ENCODE measurements at regions not wholly inside any gene's neighbourhood (a gene's known extent, or its start where the extent isn't known, plus 50 kb on each side); places are given as distances from the start of the nearest gene placed in this dataset.
A peak's percentile ranks its signal among the peaks of the same experiment; 100 is the strongest.

DNA sequence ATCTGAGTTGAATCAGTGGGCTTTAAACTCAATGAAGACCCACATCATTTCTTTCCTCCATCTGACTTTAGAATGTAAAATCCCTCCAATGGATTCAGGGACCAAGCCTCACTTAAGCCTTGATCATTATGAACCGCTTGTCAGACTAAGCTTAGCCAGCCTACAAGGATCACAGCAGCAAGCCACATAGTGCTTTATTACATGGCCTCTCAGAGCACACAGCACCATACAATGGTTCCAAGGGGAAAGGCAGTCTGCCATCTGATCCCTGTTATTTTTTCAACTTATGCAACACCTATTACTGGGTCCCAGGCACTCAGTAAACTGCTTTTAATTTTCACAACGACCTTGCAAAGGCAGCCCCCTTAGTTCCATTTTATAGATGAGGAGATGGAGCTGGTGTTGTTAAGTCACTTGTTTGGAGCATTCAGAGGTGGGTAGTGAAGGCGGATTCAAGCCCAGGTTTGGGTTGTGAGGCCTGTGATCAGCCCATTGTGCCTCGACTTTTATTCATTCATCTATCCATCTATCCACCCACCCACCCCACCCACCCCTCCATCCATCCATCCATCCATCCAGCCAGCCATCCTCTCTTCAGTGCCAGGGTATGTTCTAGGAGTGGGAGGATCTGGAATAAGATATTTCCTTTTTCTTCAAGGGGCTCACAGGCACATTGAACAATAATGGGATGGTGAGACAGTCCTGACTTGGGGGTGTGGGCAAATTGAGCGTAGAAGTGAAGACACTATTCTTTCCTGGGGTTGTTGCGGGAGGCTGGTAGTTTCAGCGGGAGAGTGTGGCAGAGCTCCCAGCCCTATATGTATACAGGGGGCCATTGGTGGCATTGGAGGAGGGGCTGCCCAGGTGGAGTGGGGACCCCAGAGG, 141.2 kb downstream of the MYCN start:
- Histone ChIP-seq H3K79me2 (ENCODE audit: insufficient read depth, low read length) (no peaks in the 10 kb centered on the region), H3K4ac (ENCODE audit: low read depth, low read length) (no peak overlapping the region), H3K18ac (ENCODE audit: insufficient read length, low read depth, low read length) (no peak overlapping the region), H3K79me1 (ENCODE audit: insufficient read depth, low read depth, low read length, poor library complexity, severe bottlenecking) (no peaks in the 10 kb centered on the region), H3K9me3 (ENCODE audit: control insufficient read depth, low read depth, low read length) (no peaks in the 10 kb centered on the region), H2BK20ac (ENCODE audit: low read depth, low read length, poor library complexity, severe bottlenecking) (no peak overlapping the region), H2AK5ac (ENCODE audit: insufficient read length, low read length) (no peak overlapping the region), H3T11ph (ENCODE audit: low read length) (no peak overlapping the region), H2BK5ac (ENCODE audit: insufficient read length, low read length) (no peak overlapping the region), H3K9ac (ENCODE audit: extremely low read depth, insufficient read length, low read length) (no peak overlapping the region), H3K4me1 (ENCODE audit: insufficient read depth, low read length) (peaks cover 9% of the 10 kb centered on the region; the same call in 1 of the 2 replicates), H3K27me3 (ENCODE audit: insufficient read depth, low read length) (no peaks in the 10 kb centered on the region), H2AFZ (ENCODE audit: low read length) (no peak overlapping the region), H2BK15ac (ENCODE audit: low read depth, low read length) (no peak overlapping the region), H4K91ac (ENCODE audit: insufficient read length, low read depth, low read length) (no peak overlapping the region), H3K23ac (ENCODE audit: insufficient read length, low read depth, low read length) (no peak overlapping the region), H4K5ac (ENCODE audit: insufficient read length, low read depth, low read length) (no peak overlapping the region), H4K20me1 (ENCODE audit: control insufficient read depth, insufficient read depth, insufficient read length) (no peaks in the 10 kb centered on the region), H3K56ac (ENCODE audit: insufficient read length, low read depth, low read length) (no peak overlapping the region), H4K8ac (replicated peaks; ENCODE audit: insufficient read length, low read depth, low read length) (no peak overlapping the region), H3K27ac (ENCODE audit: insufficient read length, low read depth, low read length) (no peak overlapping the region), H2BK120ac (ENCODE audit: low read depth, low read length, poor library complexity, severe bottlenecking) (no peak overlapping the region), H3K4me2 (ENCODE audit: insufficient read depth, insufficient read length, low read length) (no peak overlapping the region), H3K14ac (ENCODE audit: insufficient read depth, low read length) (no peak overlapping the region), H2BK12ac (ENCODE audit: insufficient read length, low read depth, low read length) (no peak overlapping the region), H3K23me2 (ENCODE audit: insufficient read length, low read depth, low read length, poor library complexity, severe bottlenecking) (no peaks in the 10 kb centered on the region)
- peak overlapping the region in 1 of 3 experiments; percentile 11; a peak in 2 of 7 replicates for H3K27ac Mint-ChIP-seq
- peaks cover 6% of the 10 kb centered on the region for H3K27me3 Mint-ChIP-seq (ENCODE audit: low read depth)
- H3K9me3 Mint-ChIP-seq, result no peaks in the 10 kb centered on the region; a peak in 1 of 5 replicates
- no CpG with 5 or more reads among the region's 7 CpGs for whole genome bisulfite sequencing (ENCODE audit: extremely low coverage, insufficient read length, low lambda C conversion rate)
- TF ChIP-seq, protein P1, sequence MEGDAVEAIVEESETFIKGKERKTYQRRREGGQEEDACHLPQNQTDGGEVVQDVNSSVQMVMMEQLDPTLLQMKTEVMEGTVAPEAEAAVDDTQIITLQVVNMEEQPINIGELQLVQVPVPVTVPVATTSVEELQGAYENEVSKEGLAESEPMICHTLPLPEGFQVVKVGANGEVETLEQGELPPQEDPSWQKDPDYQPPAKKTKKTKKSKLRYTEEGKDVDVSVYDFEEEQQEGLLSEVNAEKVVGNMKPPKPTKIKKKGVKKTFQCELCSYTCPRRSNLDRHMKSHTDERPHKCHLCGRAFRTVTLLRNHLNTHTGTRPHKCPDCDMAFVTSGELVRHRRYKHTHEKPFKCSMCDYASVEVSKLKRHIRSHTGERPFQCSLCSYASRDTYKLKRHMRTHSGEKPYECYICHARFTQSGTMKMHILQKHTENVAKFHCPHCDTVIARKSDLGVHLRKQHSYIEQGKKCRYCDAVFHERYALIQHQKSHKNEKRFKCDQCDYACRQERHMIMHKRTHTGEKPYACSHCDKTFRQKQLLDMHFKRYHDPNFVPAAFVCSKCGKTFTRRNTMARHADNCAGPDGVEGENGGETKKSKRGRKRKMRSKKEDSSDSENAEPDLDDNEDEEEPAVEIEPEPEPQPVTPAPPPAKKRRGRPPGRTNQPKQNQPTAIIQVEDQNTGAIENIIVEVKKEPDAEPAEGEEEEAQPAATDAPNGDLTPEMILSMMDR (conservative IDR thresholded peaks at IDR 0.05), result no peak
- peaks cover 36 to 38% of the 10 kb centered on the region in 2 experiments for H3K4me1 Mint-ChIP-seq
- no peak for DNase-seq
- no peak overlapping the region for H3K4me3 Mint-ChIP-seq
- 0 out of 7 replicates have a peak, but pooled peaks cover 0 to under 1% (median 0%) of the 10 kb centered on the region in 3 experiments for H3K36me3 Mint-ChIP-seq (ENCODE audit: insufficient read depth in 1 of 3, low read depth in 3 of 3)

Measured in H9 (cell line).